ENCODE measurements at regions not wholly inside any gene's neighbourhood (a gene's known extent, or its start where the extent isn't known, plus 50 kb on each side); places are given as distances from the start of the nearest gene placed in this dataset.

DNA sequence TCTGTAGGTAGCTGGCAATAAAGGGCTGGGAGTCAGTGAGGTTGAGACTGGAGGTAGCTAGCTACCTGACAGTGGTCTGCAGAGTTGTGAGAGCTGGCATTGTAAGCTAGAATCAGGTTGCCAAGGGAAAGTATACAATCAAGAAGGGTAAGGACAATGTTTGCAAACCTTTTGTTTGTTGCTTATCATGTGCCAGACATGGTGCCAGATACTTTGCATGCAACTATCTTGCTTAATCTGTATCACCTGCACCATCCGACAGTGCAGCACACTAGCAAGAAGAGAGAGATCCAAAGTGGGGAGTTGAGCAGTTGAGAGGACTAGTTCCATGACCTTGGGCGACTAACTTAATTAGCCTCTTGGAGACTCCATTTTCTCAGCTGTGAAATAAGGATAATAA is 236.4 kb downstream of the PDCD6IP start:
- Histone ChIP-seq H3K36me3 (no peaks in the 10 kb centered on the region), H3K4me3 (no peak overlapping the region), H3K4me1 (ENCODE audit: low read depth) (no peaks in the 10 kb centered on the region), H3K27ac (no peak overlapping the region), H3K27me3 (no peaks in the 10 kb centered on the region), H3K9me3 (ENCODE audit: low read depth) (no peaks in the 10 kb centered on the region)
- no peak for DNase-seq (ENCODE audit: low read depth in 1 of 2, low spot score in 1 of 2)
- TF ChIP-seq, protein P1, sequence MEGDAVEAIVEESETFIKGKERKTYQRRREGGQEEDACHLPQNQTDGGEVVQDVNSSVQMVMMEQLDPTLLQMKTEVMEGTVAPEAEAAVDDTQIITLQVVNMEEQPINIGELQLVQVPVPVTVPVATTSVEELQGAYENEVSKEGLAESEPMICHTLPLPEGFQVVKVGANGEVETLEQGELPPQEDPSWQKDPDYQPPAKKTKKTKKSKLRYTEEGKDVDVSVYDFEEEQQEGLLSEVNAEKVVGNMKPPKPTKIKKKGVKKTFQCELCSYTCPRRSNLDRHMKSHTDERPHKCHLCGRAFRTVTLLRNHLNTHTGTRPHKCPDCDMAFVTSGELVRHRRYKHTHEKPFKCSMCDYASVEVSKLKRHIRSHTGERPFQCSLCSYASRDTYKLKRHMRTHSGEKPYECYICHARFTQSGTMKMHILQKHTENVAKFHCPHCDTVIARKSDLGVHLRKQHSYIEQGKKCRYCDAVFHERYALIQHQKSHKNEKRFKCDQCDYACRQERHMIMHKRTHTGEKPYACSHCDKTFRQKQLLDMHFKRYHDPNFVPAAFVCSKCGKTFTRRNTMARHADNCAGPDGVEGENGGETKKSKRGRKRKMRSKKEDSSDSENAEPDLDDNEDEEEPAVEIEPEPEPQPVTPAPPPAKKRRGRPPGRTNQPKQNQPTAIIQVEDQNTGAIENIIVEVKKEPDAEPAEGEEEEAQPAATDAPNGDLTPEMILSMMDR (IDR thresholded peaks at IDR 0.05; ENCODE audit: low read depth, low read length), result no peak

DNA sequence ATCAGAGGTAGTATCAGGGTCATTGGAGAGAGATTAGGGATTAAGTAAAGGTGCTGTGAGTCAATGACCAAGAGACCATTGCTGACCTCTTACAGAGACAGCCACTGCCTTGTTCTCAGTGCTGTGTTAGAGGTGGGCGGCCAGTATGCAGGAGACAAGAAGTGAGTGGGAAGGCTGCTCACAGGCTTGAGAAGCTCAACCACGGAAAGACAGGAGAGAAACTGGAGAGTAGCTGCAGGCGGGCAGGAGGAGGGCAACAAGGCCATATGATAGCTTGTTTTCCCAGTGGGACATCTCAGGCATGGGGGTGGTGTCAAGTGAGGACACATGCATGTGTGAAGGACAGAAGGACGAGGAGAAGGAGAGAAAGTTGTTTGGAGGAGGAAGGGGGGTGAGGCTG is 237.3 kb downstream of the PDCD6IP start:
- Histone ChIP-seq H3K36me3 (no peaks in the 10 kb centered on the region), H3K27me3 (no peaks in the 10 kb centered on the region), H3K9me3 (ENCODE audit: low read depth) (no peaks in the 10 kb centered on the region), H3K27ac (no peak overlapping the region), H3K4me1 (ENCODE audit: low read depth) (no peaks in the 10 kb centered on the region), H3K4me3 (no peak overlapping the region)
- TF ChIP-seq, protein P1 (IDR thresholded peaks at IDR 0.05; ENCODE audit: low read depth, low read length), result no peak
- DNase-seq (ENCODE audit: low read depth in 1 of 2, low spot score in 1 of 2), result no peak

GRCh38 chr3:34037260-34037659 is 238.8 kb downstream of the PDCD6IP start:
- Histone ChIP-seq H3K9me3 (ENCODE audit: low read depth) (no peaks in the 10 kb centered on the region), H3K27ac (no peak overlapping the region), H3K36me3 (no peaks in the 10 kb centered on the region), H3K27me3 (no peaks in the 10 kb centered on the region), H3K4me3 (no peak overlapping the region), H3K4me1 (ENCODE audit: low read depth) (no peaks in the 10 kb centered on the region)
- DNase-seq (ENCODE audit: low read depth in 1 of 2, low spot score in 1 of 2), result no peak
- TF ChIP-seq, protein P1 (IDR thresholded peaks at IDR 0.05; ENCODE audit: low read depth, low read length), result no peak

GRCh38 chr3:34038131-34038530 is 239.7 kb downstream of the PDCD6IP start:
- no peaks in the 10 kb centered on the region for H3K9me3 ChIP-seq (ENCODE audit: low read depth)

DNA sequence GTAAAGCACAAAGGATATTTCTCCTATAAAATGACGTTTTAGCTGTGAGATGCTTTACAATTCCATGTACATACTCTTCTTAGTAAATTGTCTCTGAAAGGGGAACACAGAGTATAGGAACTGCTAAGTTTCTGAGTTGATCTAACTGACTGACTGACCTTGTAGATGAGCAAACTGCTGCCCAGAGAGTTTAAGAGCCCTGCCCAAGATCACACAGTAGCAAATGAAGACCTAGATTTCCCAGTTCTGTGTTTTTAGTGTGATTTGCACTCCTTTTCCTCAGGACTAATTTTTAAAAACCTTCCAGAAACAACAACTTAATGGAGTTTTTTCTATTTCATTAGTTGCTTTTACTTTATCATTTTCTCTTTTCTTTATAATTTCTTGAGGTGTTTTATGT is 247.7 kb downstream of the PDCD6IP start:
- no peaks in the 10 kb centered on the region for H3K9me3 ChIP-seq (ENCODE audit: low read depth)
- H3K27ac ChIP-seq, result no peak overlapping the region
- no peaks in the 10 kb centered on the region for H3K4me1 ChIP-seq (ENCODE audit: low read depth)
- H3K36me3 ChIP-seq, result no peaks in the 10 kb centered on the region
- no peaks in the 10 kb centered on the region for H3K27me3 ChIP-seq
- no peak for DNase-seq (ENCODE audit: low read depth in 1 of 2, low spot score in 1 of 2)
- H3K4me3 ChIP-seq, result no peak overlapping the region
- TF ChIP-seq, protein P1 (IDR thresholded peaks at IDR 0.05; ENCODE audit: low read depth, low read length), result no peak

More at GRCh38 chr3:34038131-34038530, 239.7 kb downstream of the PDCD6IP start:
- TF ChIP-seq, protein P1 (IDR thresholded peaks at IDR 0.05; ENCODE audit: low read depth, low read length), result no peak
- no peaks in the 10 kb centered on the region for H3K4me1 ChIP-seq (ENCODE audit: low read depth)
- H3K27ac ChIP-seq, result no peak overlapping the region
- H3K27me3 ChIP-seq, result no peaks in the 10 kb centered on the region
- DNase-seq (ENCODE audit: low read depth in 1 of 2, low spot score in 1 of 2), result no peak
- no peak overlapping the region for H3K4me3 ChIP-seq
- H3K36me3 ChIP-seq, result no peaks in the 10 kb centered on the region

- Histone ChIP-seq H3K9me3 (ENCODE audit: low read depth) (no peaks in the 10 kb centered on the region), H3K4me3 (no peak overlapping the region), H3K4me1 (ENCODE audit: low read depth) (no peaks in the 10 kb centered on the region), H3K27me3 (no peaks in the 10 kb centered on the region), H3K27ac (no peak overlapping the region), H3K36me3 (no peaks in the 10 kb centered on the region)
- TF ChIP-seq, protein P1 (IDR thresholded peaks at IDR 0.05; ENCODE audit: low read depth, low read length), result no peak
- DNase-seq (ENCODE audit: low read depth in 1 of 2, low spot score in 1 of 2), result no peak
These were observed 255.2 kb downstream of the PDCD6IP start for GRCh38 chr3:34053626-34054025.

All from cardiac muscle cell (in vitro differentiated cells and primary cell).